ENCODE measurements at regions not wholly inside any gene's neighbourhood (a gene's known extent, or its start where the extent isn't known, plus 50 kb on each side); places are given as distances from the start of the nearest gene placed in this dataset.

DNA sequence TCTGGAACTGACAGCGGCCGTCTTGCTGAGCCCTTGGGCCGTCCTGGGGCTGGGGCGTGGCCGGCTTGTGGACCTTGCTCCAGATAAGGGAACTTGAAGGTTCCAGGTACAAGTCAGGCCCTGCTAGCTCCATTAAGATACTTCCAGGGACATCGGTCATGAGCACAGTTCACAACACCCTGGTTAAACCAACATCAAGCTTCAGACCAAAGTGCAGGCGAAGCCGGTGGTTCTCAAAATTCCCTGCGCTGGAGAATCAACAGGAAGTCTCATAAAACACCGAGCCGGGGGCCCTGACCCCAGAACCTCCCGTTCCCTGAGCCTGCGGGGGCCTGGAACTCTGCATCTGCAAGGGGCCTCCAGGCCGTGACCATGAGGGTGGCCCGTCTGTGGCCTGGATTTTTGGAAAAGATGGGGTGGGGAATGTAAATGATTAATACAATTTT, 1043.8 kb downstream of the BRD1 start:
- no TSS peak for BruUV-seq (replicated peaks)
- H2BK15ac ChIP-seq (ENCODE audit: low read depth, low read length), result no peak overlapping the region
- no peak for ATAC-seq (ENCODE audit: low read depth)
- no peak overlapping the region for H2BK120ac ChIP-seq (ENCODE audit: low read depth, low read length)
- no peak overlapping the region for H3K9ac ChIP-seq (ENCODE audit: low read depth, low read length)
- 100% methylated on average over 2 of the region's 15 CpGs; no CpG with 5 or more reads in 1 of the 2 experiments for WGBS, 2 experiments (ENCODE audit: extremely low coverage in 2 of 2, insufficient read length in 1 of 2)
- H3K4ac ChIP-seq (ENCODE audit: low read depth, low read length), result no peak overlapping the region
- H2AFZ ChIP-seq (replicated peaks; ENCODE audit: low read length, poor library complexity), result no peak overlapping the region
- in situ Hi-C loops (cut with MboI; ENCODE audit: low sequenced_read_pairs) (no loop called here), dilution Hi-C loops (cut with HindIII; ENCODE audit: low sequenced_read_pairs, unreplicated experiment) (no loop called here), intact Hi-C loops (cut with micrococcal nuclease) (no loop called here)
- no peaks in the 10 kb centered on the region for H3K27me3 ChIP-seq (ENCODE audit: control insufficient read depth, insufficient read depth, low read length)
- no peaks in the 10 kb centered on the region for H3K9me1 ChIP-seq (ENCODE audit: insufficient read depth, low read length)
- H3K4me3 ChIP-seq (ENCODE audit: insufficient read depth, low read depth, low read length), result no peak overlapping the region
- no peak for DNase-seq
- H4K91ac ChIP-seq (ENCODE audit: insufficient read depth, low read depth, low read length), result no peak overlapping the region
- peaks cover 57% of the 10 kb centered on the region for H3K9me3 ChIP-seq (ENCODE audit: control insufficient read depth, insufficient read depth, low read length)
- no peak overlapping the region for H3K4me2 ChIP-seq (ENCODE audit: low read depth, low read length)
- H3K23ac ChIP-seq (ENCODE audit: low read depth, low read length), result no peak overlapping the region
- H4K5ac ChIP-seq (ENCODE audit: low read depth, low read length), result no peak overlapping the region
- no peak overlapping the region for H3K27ac ChIP-seq (ENCODE audit: insufficient read depth, low read length)
- no peaks in the 10 kb centered on the region for H4K20me1 ChIP-seq (ENCODE audit: insufficient read depth, low read length)
- no peak overlapping the region for H2AK9ac ChIP-seq (replicated peaks; ENCODE audit: low read depth, low read length, poor library complexity)
- no peak overlapping the region for H2BK5ac ChIP-seq (ENCODE audit: low read depth, low read length, poor library complexity, severe bottlenecking)
- H2BK20ac ChIP-seq (ENCODE audit: low read depth, low read length), result no peak overlapping the region
- no peak overlapping the region for H3K56ac ChIP-seq (ENCODE audit: extremely low read depth, insufficient read depth, low read length)
- H3K79me1 ChIP-seq (ENCODE audit: low read depth in 1 of 2, low read length in 2 of 2), result no peaks in the 10 kb centered on the region
- TF ChIP-seq, protein P1, sequence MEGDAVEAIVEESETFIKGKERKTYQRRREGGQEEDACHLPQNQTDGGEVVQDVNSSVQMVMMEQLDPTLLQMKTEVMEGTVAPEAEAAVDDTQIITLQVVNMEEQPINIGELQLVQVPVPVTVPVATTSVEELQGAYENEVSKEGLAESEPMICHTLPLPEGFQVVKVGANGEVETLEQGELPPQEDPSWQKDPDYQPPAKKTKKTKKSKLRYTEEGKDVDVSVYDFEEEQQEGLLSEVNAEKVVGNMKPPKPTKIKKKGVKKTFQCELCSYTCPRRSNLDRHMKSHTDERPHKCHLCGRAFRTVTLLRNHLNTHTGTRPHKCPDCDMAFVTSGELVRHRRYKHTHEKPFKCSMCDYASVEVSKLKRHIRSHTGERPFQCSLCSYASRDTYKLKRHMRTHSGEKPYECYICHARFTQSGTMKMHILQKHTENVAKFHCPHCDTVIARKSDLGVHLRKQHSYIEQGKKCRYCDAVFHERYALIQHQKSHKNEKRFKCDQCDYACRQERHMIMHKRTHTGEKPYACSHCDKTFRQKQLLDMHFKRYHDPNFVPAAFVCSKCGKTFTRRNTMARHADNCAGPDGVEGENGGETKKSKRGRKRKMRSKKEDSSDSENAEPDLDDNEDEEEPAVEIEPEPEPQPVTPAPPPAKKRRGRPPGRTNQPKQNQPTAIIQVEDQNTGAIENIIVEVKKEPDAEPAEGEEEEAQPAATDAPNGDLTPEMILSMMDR (conservative IDR thresholded peaks at IDR 0.05; ENCODE audit: low read depth, low read length), result no peak
- TF ChIP-seq, protein P2, sequence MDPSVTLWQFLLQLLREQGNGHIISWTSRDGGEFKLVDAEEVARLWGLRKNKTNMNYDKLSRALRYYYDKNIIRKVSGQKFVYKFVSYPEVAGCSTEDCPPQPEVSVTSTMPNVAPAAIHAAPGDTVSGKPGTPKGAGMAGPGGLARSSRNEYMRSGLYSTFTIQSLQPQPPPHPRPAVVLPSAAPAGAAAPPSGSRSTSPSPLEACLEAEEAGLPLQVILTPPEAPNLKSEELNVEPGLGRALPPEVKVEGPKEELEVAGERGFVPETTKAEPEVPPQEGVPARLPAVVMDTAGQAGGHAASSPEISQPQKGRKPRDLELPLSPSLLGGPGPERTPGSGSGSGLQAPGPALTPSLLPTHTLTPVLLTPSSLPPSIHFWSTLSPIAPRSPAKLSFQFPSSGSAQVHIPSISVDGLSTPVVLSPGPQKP (IDR thresholded peaks at IDR 0.05; ENCODE audit: borderline replicate concordance, low read depth, low read length), result no peak
- CTCF ChIA-PET, result interaction anchor here (0.5 kb wide), 1 partner anchor 29 kb away, joined by 3 read pairs; no protein-coding TSS in a partner anchor
- H3K14ac ChIP-seq (replicated peaks; ENCODE audit: low read depth, low read length), result no peak overlapping the region
- POLR2A ChIA-PET (ENCODE audit: unreplicated experiment), result no interaction called here
- no peaks in the 10 kb centered on the region for H3K4me1 ChIP-seq (ENCODE audit: control insufficient read depth, insufficient read depth, low read length)
- no peak overlapping the region for H2AK5ac ChIP-seq (ENCODE audit: low read depth, low read length)
- no peak overlapping the region for H3K18ac ChIP-seq (ENCODE audit: low read depth, low read length)
- no peak overlapping the region for H4K8ac ChIP-seq (ENCODE audit: low read depth in 2 of 2, low read length in 2 of 2)
- no peaks in the 10 kb centered on the region for H3K36me3 ChIP-seq (ENCODE audit: control insufficient read depth, insufficient read depth, low read length)

All from IMR-90 (cell line).